MM.1S (cell line): ENCODE measurements at regions not wholly inside any gene's neighbourhood (a gene's known extent, or its start where the extent isn't known, plus 50 kb on each side); places are given as distances from the start of the nearest gene placed in this dataset.

Experiments used
- EZH2 ChIP-seq: fragments of 300-600 bp; sonication (generic); optimal IDR thresholded peaks from 2 replicates; pipeline ENCODE3; 2017; ENCODE audit warnings: low read depth, mild to moderate bottlenecking, antibody characterized with exemption, low read length, mixed read lengths
- EZH2phosphoT487 ChIP-seq: fragments of 300-600 bp; sonication (generic); IDR thresholded peaks from 2 replicates; pipeline ENCODE4 v1.6.1; 2018; ENCODE audit warnings: antibody characterized with exemption, low read length
- TF ChIP-seq, protein P1 (sequence below): fragments of 300-600 bp; sonication (generic); IDR thresholded peaks from 2 replicates; pipeline ENCODE4 v1.5.1; 2016; ENCODE audit warnings: antibody characterized with exemption, low read length, mixed read lengths

DNA sequence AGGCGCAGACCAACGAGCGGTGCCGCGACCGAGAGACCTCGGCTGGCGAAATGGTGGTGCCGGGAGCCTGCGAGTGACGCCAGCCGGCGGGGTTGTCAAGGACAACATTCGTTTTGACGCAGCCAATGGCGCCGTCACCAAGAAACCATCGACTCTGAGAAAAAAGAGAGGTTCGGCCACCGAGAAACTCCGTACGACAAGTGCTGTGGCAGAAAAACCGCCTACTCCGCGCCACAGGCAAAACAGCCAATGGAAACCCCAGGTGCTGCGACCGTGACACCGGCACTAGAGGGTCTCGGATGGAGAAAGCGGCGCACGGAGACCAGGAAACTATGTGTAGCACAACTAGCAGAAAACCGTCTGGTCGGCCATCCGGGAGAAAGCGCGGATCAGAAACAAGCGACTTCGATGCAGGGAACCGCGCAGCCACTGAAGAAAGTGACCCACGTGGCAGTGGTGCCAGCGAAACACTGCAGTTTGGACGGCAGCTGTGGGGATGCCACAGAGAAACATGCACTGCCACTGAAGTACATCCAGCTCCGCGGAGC lies 88.8 kb downstream of the ANXA2R start:
- TF ChIP-seq, protein P1, sequence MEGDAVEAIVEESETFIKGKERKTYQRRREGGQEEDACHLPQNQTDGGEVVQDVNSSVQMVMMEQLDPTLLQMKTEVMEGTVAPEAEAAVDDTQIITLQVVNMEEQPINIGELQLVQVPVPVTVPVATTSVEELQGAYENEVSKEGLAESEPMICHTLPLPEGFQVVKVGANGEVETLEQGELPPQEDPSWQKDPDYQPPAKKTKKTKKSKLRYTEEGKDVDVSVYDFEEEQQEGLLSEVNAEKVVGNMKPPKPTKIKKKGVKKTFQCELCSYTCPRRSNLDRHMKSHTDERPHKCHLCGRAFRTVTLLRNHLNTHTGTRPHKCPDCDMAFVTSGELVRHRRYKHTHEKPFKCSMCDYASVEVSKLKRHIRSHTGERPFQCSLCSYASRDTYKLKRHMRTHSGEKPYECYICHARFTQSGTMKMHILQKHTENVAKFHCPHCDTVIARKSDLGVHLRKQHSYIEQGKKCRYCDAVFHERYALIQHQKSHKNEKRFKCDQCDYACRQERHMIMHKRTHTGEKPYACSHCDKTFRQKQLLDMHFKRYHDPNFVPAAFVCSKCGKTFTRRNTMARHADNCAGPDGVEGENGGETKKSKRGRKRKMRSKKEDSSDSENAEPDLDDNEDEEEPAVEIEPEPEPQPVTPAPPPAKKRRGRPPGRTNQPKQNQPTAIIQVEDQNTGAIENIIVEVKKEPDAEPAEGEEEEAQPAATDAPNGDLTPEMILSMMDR, result no peak
- TF ChIP-seq EZH2phosphoT487 (no peak), EZH2 (no peak)
